AG04450 (cell line): ENCODE measurements at regions not wholly inside any gene's neighbourhood (a gene's known extent, or its start where the extent isn't known, plus 50 kb on each side); places are given as distances from the start of the nearest gene placed in this dataset.
A peak's percentile ranks its signal among the peaks of the same experiment; 100 is the strongest.

ENCODE experiments used
- CTCF ChIA-PET: fragments of 300-600, 350-600 bp; formaldehyde crosslinking; extraction: SDS; loops from one replicate; lab custom pipeline; 2022; ENCODE audit warnings: antibody characterized with exemption, inconsistent platforms; lab: Charles Lee
- POLR2A ChIA-PET: fragments of 350-600 bp; formaldehyde crosslinking; extraction: SDS; loops from one replicate; lab custom pipeline; 2021; ENCODE audit warnings: antibody characterized with exemption, inconsistent platforms; lab: Yijun Ruan, JAX
- DNase-seq: peaks from one replicate; pipeline ENCODE4 v3.0.0-alpha.2; 2011; ENCODE audit warnings: low read depth, low spot score
- H3K27ac ChIP-seq: one replicate; pipeline ENCODE4 v1.5.1; 2012; ENCODE audit warnings: low read depth, low read length, control low read depth
- H3K27me3 ChIP-seq: one replicate; pipeline ENCODE4 v1.6.0; 2012; ENCODE audit warnings: low read length; ENCODE audit not compliant: control insufficient read depth, insufficient read depth
- H3K4me3 ChIP-seq: 2 replicates; pipeline ENCODE4 v1.5.1; 2011; ENCODE audit warnings: mild to moderate bottlenecking, low read depth, low read length, control low read depth
- H3K9me3 ChIP-seq: 2 replicates; pipeline ENCODE4 v1.5.1; 2012; ENCODE audit warnings: low read length; ENCODE audit not compliant: control insufficient read depth, insufficient read depth
- TF ChIP-seq, protein P1 (sequence below): IDR thresholded peaks from 2 replicates; pipeline ENCODE4 v1.5.1; 2011; ENCODE audit warnings: low read depth, low read length, control low read depth, inconsistent platforms

DNA sequence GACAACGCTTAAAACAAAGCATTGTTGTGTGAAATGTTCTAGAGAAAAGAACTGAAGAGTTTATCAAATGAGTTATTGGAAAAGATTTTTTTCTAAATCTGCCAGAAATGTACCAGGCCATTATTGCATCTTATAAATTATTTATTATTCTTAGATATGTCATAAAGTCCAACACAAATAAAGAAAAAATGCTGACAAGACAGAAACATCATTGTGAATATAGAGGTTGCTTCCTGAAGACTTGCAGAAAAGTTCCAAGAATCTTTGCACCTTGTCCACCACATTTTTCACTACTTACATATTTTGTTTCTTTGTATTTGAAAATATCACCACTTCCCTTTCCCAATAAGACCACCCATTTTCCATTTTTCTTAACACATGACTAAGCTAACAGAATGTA is 545.8 kb downstream of the IQCM start:
- TF ChIP-seq, protein P1, sequence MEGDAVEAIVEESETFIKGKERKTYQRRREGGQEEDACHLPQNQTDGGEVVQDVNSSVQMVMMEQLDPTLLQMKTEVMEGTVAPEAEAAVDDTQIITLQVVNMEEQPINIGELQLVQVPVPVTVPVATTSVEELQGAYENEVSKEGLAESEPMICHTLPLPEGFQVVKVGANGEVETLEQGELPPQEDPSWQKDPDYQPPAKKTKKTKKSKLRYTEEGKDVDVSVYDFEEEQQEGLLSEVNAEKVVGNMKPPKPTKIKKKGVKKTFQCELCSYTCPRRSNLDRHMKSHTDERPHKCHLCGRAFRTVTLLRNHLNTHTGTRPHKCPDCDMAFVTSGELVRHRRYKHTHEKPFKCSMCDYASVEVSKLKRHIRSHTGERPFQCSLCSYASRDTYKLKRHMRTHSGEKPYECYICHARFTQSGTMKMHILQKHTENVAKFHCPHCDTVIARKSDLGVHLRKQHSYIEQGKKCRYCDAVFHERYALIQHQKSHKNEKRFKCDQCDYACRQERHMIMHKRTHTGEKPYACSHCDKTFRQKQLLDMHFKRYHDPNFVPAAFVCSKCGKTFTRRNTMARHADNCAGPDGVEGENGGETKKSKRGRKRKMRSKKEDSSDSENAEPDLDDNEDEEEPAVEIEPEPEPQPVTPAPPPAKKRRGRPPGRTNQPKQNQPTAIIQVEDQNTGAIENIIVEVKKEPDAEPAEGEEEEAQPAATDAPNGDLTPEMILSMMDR, result no peak
- no peaks in the 10 kb centered on the region for H3K27me3 ChIP-seq
- H3K4me3 ChIP-seq, result no peak overlapping the region
- H3K9me3 ChIP-seq, result no peaks in the 10 kb centered on the region
- no peak overlapping the region for H3K27ac ChIP-seq
- POLR2A ChIA-PET, result no interaction called here
- CTCF ChIA-PET, result interaction anchor here (1.9 kb wide), 1 partner anchor 271 kb away, joined by 9 read pairs; no protein-coding TSS in a partner anchor
- DNase-seq, result no peak

DNA sequence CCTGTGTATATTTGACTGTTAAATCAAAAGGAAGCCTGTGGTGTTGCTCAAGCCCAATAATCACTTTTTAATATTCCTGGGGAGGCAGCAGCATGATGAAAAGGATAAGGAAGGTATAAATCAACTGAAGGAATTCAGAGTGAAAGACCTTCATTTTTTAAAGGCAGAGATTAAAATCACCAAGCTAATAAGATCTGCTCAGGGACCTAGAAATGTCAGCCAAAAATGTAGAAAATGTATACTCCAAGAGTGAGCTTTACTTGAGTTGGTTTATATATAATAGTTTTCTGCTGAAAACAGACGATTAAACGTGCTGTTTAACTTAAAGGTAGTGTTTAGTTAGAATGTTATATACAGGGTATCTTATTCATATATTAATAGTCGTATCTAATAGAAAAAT is 549.3 kb downstream of the IQCM start:
- ChIA-PET POLR2A (no interaction called here), CTCF (interaction anchor here (1.0 to 1.2 kb wide), 4 partner anchors 235 to 382 kb away, joined by 3 to 13 read pairs (median 4); no protein-coding TSS in a partner anchor)
- Histone ChIP-seq H3K9me3 (no peaks in the 10 kb centered on the region), H3K4me3 (no peak overlapping the region), H3K27me3 (no peaks in the 10 kb centered on the region), H3K27ac (no peak overlapping the region)
- no peak for DNase-seq
- TF ChIP-seq, protein P1, result no peak

DNA sequence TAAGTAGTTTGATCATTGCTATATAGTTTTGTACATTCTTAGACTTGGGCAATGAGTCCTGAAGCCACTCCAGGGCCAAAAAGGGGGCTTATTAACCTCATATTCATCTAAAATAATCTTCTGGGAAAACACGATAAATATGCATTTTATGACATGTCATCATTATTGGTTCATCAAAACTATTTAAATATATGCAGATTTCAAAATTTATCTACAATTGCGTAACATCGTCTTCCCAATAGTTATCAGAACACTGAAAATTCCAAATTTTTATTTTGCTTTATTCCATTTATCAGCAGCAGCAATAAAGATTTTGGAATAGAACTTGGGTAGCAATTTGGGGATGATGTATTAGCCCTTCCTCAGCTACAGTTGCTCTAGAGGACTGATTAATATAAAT is 550.0 kb downstream of the IQCM start:
- TF ChIP-seq, protein P1, result no peak
- Histone ChIP-seq H3K4me3 (no peak overlapping the region), H3K27me3 (no peaks in the 10 kb centered on the region), H3K27ac (no peak overlapping the region), H3K9me3 (no peaks in the 10 kb centered on the region)
- CTCF ChIA-PET, result interaction anchor here (1.0 to 2.1 kb wide), 8 partner anchors 18 to 381 kb away, joined by 3 to 14 read pairs (median 6); no protein-coding TSS in a partner anchor
- POLR2A ChIA-PET, result no interaction called here
- no peak for DNase-seq

DNA sequence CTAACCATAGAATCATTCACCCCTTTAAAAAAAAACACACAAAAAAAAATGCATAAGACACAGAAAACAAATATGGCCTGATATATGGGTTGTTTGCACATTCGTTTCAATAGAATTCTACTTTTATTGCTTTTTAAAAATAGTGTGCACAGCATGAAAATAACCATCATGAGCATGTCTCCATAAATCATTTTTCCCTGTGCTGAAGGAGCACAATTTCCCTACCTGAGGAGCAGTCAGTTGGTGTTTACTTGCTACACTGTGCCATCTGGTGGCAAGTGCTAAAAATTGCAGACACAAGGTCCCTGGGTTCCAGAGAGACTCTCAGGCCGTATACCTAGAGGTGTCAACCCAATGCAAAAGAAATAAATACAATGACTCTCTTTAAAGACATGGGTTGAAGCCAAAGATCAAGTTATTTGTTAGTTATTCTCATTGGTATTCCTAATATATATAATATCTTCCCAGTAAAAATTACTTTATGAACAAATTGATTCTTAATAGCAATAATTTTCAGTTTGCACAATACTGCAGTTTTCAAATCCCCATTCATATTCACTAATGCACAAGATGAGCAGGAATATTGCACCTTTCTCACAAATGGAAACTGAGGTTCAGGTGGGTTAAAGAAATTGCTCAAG is 551.4 kb downstream of the IQCM start:
- Histone ChIP-seq H3K9me3 (no peaks in the 10 kb centered on the region), H3K27me3 (no peaks in the 10 kb centered on the region), H3K27ac (no peak overlapping the region), H3K4me3 (no peak overlapping the region)
- peak; percentile 45 for DNase-seq
- CTCF ChIA-PET, result interaction anchor here (0.6 to 2.5 kb wide), 14 partner anchors 17 to 1198 kb away, joined by 3 to 17 read pairs (median 4); no protein-coding TSS in a partner anchor
- POLR2A ChIA-PET, result no interaction called here
- TF ChIP-seq, protein P1, result peak; percentile 89

DNA sequence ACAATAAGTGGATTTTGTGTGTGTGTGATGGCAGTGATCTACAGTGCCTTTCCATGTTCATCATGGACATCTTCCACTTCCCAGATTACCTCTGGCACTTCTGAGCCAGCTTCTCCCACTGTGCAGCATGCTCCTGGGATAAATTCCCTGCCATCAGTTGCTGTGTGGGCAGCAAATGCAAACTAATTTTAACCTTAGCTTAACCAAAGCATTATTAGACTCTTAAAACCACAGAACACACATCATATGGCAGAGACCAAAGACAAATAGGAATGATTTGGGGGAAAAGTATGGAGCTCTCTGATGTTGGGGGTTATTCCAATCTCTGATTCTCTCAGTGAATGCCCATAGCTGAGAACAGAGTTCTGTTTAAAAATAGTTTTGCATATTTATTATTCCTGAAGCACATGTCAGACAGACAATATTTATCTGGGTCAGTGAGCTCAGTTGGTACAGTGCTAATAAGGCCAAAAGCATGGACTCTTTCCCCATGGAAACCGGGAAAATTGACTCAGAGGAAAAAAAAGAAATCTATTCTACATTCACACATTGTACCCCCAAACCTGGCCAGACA is 567.4 kb downstream of the IQCM start:
- no peak for DNase-seq
- Histone ChIP-seq H3K27ac (no peak overlapping the region), H3K27me3 (no peaks in the 10 kb centered on the region), H3K4me3 (no peak overlapping the region), H3K9me3 (no peaks in the 10 kb centered on the region)
- ChIA-PET CTCF (interaction anchor here (1.6 kb wide), 1 partner anchor 15 kb away, joined by 4 read pairs; no protein-coding TSS in a partner anchor), POLR2A (interaction anchor here (0.6 kb wide), 1 partner anchor 1393 kb away, joined by 3 read pairs; no protein-coding TSS in a partner anchor)
- TF ChIP-seq, protein P1, result no peak
